Stimulated activated CD8-positive, alpha-beta memory T cell treated with anti-CD3 and anti-CD28 coated beads, Interleukin-4, amount 100 ng/mL, for 48 hours (primary cell): ENCODE measurements at regions not wholly inside any gene's neighbourhood (a gene's known extent, or its start where the extent isn't known, plus 50 kb on each side); places are given as distances from the start of the nearest gene placed in this dataset.
"Not testable (repeated sequence)": the region's sequence is repeated elsewhere in the genome, so short reads cannot be mapped to it uniquely, and the experiment has no call there.

Experiments
- DNase-seq: peaks from one replicate; pipeline ENCODE4 v3.0.0-alpha.2; 2020

- no peak for DNase-seq
These were observed 59.8 kb downstream of the MRM1 start for GRCh38 chr17:36661047-36661666.

DNA sequence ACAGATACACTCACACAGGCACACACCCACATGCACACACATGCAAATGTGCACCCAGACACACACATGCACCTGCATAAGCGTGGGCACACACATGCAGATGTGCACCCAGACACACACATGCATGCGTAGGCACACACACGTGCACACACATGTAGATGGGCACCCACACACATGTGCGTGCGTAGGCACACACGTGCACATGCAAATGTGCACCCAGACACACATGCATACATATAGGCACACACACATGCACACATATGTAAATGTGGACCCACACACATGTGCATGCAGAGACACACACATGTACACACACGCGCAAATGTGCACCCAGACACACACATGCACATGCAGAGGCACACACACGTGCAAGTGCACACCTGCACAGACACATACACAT is 60.3 kb downstream of the MRM1 start:
- no peak for DNase-seq

- DNase-seq, result no peak
These were observed 64.0 kb downstream of the MRM1 start for GRCh38 chr17:36665417-36665816.

DNA sequence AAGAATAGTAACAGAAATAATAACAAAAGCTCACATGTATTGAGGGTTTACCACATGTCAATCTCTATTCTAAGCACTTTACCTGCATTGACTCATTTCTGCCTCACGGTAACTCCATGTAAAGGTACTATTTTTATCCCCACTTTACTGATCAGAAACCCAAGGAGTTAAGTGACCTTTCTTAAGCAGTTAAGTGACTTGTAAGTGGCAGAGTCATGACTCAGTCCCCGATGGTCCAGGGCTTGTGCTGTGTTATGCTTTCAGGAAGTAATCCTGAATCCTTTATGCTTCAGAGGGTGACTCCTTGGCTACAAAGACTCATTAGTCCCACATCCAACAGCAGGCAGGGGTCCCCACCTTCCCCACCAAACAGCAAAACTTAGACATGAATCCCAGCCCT is 66.5 kb downstream of the MRM1 start:
- no peak for DNase-seq

DNA sequence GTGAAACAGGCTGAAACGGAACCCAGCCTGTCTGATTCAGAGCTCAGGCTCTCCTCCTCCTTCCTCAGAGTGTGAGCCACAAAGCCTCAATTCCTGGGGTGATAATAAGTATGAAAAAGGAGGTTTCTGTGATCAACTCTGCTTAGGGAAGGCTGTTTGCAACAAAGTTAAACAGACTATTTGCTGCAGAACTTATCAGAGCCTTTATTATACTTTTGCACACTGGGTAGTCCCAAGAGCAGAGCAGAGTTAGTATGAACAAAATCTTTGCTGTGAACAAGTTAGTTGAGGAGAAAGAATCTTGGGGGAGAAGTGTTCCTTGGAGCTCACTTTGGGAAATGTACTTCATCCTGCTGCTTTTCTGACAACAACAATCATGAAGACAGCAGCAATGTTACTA is 67.4 kb downstream of the MRM1 start:
- DNase-seq, result no peak

DNA sequence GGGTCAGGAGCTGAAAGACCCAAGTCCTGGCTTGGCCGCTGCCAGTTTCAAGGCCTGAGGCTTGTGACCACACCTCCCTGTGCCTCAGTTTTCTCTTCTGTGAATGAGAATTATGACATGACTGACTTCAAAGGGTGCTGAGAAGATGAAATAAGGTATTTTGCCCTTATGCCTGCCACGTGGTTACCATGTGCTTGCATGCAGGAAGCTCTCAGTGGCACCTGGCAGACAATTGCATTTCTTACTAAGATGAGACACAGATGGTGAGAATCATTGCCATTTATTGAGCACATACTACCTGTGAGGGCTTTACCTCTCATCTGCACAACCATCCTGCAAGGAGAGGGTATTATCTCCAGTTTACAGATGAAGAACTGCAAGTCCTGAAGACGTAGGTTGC is 69.8 kb downstream of the MRM1 start:
- DNase-seq, result no peak

GRCh38 chr17:36672403-36672918 is 71.1 kb downstream of the MRM1 start:
- DNase-seq, result no peak

DNA sequence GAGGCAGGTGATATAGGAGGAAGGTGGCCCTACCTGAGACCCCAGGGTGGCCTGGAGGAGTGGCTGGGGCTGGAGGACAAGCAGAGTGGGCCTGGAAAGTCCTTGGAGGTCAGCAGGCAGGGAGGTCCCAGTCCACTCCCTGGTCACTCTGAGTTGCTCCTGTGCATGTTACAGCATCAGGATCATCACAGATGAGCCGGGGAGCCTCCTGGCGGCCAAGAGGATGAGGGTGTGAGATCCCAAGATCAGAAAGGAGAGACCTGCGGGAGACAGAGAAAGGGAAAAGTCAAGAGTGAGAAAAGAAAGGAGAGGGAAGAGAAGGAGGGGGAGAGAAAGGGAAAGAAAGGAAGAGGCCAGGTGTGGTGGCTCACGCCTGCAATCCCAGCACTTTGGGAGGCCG is 71.7 kb downstream of the MRM1 start:
- DNase-seq, result no peak

GRCh38 chr17:36673637-36674277 is 72.4 kb downstream of the MRM1 start:
- DNase-seq, result no peak

DNA sequence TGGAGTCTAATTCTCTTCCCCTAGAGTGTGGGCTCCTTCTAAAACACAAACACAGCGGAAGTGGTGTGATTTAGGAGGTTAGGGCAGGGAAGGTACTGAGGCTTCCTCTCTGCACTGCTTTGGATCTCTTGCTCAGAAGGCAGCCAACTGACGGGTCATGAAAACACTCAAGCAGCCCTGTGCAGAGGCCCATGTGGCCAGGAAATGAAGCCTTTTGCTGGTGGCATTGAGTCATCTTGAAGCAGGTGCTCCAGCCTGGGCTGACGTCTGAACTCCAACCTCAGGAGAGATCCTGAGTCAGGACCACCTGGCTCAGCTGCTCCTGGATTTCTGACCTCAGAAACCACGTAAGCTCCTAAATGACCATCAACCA is 72.9 kb downstream of the MRM1 start:
- DNase-seq, result peak; percentile 47

GRCh38 chr17:36675250-36675649 is 73.9 kb downstream of the MRM1 start:
- DNase-seq, result peak; percentile 27

GRCh38 chr17:36675786-36676185 is 74.4 kb downstream of the MRM1 start:
- DNase-seq, result no peak

- no peak for DNase-seq
These were observed 78.6 kb downstream of the MRM1 start for GRCh38 chr17:36679815-36680467.

GRCh38 chr17:36680701-36681202 is 79.4 kb downstream of the MRM1 start:
- no peak for DNase-seq

DNA sequence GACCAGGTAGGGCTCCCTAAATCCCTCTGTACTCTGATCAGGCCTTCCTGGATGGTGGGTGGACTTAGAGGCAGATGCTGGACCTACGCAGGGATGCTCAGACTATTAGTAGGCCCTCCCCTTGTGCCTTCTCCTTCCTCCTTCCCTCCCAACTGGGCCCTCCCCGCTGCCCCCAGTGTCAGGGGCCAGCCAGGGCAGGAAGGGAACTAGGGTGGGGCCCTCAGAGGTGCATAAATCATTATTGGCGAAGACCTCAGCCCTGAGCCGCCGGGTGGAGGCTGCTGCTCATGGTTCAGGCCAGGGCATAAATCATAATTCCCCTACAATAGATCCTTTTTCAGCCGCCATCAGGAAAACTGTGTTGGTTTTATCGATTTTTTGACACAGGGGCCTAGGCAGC is 81.4 kb downstream of the MRM1 start:
- DNase-seq, result no peak

DNA sequence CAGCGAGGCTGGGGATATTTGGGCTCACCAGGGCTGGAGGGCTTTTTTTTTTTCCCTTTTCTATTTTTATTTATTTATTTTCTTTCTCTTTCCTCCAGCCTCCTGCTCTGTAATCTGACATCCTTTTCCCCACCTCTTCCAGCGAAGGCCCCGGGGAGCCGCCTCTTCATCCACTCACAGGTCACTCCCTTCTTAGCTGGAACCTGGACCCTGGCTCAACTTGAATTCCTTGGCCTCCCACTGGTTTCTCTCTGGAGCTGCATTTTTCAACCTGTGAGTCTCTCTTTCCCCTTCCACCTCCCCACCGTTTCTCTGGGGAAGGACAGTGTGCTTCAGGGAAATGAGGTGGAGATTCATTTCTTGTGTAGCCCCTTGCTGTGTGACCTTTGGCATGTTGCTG is 82.0 kb downstream of the MRM1 start:
- DNase-seq, result no peak

DNA sequence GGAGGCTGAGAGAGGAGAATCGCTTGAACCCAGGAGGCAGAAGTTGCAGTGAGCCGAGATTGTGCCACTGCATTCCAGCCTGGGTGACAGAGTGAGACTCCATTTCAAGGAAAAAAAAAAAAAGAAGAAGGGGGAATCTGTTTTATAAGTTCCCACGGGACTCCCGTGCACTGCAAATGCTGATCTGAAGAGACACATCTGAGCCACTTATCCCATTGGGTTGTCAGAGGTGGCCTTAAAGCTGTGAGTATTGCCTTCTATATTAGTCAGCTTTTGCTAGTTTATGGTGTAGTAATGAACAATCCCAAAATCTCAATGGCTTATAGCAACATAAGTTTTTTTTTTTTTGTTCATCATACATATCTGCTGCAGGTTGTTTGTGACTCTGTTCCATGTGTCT is 82.8 kb downstream of the MRM1 start:
- no peak for DNase-seq

GRCh38 chr17:36686123-36686669 is 84.8 kb downstream of the MRM1 start:
- no peak for DNase-seq

DNA sequence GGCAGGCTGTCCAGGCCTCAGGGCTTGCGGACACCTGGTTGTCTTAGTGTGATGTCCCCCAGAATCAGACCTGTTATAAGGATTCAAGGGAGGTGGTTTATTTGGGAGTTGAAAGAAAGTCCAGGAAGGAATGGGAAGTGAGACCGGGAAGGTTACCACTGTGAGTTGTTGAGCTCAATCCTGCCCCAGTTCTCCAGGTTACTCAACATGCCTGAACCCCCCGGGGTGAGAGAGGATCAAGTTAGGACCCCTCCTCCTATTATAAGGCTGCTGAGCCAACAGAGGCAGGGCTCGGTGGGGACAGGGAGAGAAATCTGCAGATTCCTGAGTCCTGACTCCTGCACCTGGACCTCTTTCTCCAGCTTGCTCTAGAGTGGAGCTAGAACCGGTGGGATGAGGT is 86.4 kb downstream of the MRM1 start:
- DNase-seq, result no peak

DNA sequence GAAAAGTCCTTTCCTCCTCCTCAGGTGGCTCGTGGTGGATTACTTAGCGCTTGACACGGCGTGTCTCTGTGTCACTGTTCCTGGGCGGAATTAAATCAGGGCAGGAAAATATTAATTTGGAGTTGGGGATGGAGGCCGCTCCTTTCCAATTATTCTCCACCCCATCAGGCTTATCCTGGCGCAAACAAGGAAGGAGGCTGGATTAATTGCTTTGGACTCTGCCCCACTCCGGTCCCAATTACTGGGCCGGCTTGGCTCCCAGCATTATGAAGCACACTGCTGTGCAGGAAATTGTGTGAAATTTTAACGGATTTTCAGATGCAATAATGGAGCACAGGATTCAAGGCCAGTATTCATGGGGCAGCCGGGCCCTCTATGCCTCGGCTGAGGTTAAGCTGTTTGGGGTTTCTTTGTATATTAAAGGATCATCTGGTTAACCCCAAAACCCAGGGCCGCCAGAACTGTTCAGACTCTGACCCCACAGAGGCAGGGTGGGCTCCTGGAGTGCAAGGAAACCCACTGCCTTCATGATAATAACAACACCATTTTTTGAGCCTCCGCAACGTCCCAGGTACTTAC is 87.8 kb downstream of the MRM1 start:
- DNase-seq, result no peak

- DNase-seq, result no peak
These were observed 88.8 kb downstream of the MRM1 start for GRCh38 chr17:36690190-36690589.

DNA sequence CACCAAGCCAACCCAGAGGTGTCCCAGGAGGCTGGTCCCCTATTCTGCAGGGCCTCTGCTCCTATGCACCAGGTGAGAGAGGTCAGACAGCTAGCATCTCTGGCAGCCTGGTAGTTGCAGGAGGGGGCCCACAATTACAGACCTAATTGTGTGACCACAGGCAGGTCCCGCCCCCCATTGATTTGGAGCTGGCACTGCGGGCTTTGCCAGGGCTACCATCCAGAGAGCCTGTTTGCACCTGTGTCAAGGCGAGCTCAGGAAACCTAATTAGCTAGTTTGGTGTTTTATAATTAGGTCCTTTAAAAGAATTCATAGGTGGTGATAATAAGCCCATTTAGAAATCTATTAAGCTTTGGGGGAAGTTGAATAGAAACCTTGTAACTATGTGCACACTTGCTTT is 90.2 kb downstream of the MRM1 start:
- DNase-seq, result no peak

DNA sequence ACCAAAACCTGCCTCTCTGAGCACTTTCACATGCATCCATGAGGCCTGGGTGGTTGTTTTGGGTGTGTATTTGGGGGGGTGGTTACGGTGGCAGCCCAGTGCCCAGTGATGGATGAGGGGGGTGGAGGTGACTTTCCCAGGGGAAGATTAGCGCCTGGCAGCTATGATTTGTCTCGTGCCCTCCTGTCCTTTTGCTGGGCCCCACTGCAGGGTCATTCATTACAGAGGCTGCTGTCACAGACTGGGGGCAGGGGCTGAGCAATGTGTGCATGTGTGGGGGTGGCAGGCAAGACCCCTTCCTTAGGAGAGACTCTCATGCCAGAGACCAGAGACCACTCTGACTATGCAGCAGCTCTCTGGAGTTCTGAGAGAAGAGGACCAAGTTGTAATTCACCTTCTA is 93.7 kb downstream of the MRM1 start:
- no peak for DNase-seq

DNA sequence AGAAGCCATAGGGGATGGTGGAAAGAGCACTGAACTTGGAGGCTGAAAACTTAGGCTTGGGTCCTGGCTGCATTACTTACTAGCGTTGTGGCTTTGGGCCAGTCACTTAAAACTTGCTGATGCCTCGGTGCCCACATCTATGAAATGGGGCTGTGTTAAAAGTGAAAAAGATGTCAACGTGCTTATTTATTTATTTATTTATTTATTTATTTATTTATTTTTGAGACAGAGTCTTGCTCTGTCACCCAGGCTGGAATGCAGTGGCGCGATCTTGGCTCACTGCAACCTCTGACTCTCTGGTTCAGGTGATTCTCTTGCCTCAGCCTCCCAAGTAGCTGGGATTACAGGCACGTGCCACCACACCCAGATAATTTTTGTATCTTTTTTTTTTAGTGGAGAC is 94.3 kb downstream of the MRM1 start:
- DNase-seq, result not testable (repeated sequence)
